ENCODE measurements at regions not wholly inside any gene's neighbourhood (a gene's known extent, or its start where the extent isn't known, plus 50 kb on each side); places are given as distances from the start of the nearest gene placed in this dataset.

GRCh38 chr10:91080776-91081175 is 139.7 kb upstream of the PCGF5 start:
- no peak for TF ChIP-seq CTCF (IDR thresholded peaks at IDR 0.05; ENCODE audit: low read depth, low read length)
- ChIA-PET CTCF (no interaction called here), POLR2A (no interaction called here)
- Histone ChIP-seq H3K27ac (ENCODE audit: low read depth, low read length) (no peak overlapping the region), H3K4me3 (ENCODE audit: low read depth, low read length) (no peak overlapping the region), H3K27me3 (ENCODE audit: control insufficient read depth, insufficient read depth, low read length) (peaks cover 4% of the 10 kb centered on the region), H3K9me3 (ENCODE audit: control insufficient read depth, insufficient read depth, low read length) (no peaks in the 10 kb centered on the region)
- no peak for DNase-seq (ENCODE audit: low read depth, low spot score)

DNA sequence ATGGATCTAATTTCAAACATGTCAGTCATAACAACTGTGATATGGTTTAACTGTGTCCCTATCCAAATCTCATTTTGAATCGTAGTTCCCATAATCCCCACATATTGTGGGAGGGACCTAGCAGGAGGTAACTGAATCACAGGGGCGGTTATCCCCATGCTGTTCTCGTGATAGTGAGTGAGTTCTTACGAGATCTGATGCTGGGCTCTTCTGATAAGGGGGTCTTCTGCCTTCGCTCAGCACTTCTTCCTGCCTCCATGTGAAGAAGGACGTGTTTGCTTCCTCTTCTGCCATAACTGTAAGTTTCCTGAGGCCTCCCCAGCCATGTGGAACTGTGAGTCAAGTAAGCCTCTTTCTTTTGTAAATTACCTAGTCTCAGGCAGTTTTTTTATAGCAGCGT is 138.0 kb upstream of the PCGF5 start:
- Histone ChIP-seq H3K4me3 (ENCODE audit: low read depth, low read length) (no peak overlapping the region), H3K27me3 (ENCODE audit: control insufficient read depth, insufficient read depth, low read length) (peaks cover 4% of the 10 kb centered on the region), H3K9me3 (ENCODE audit: control insufficient read depth, insufficient read depth, low read length) (no peaks in the 10 kb centered on the region), H3K27ac (ENCODE audit: low read depth, low read length) (no peak overlapping the region)
- TF ChIP-seq CTCF (IDR thresholded peaks at IDR 0.05; ENCODE audit: low read depth, low read length), result no peak
- CTCF ChIA-PET, result no interaction called here
- no peak for DNase-seq (ENCODE audit: low read depth, low spot score)
- POLR2A ChIA-PET, result no interaction called here

- no peak for DNase-seq (ENCODE audit: low read depth, low spot score)
- Histone ChIP-seq H3K27ac (ENCODE audit: low read depth, low read length) (no peak overlapping the region), H3K9me3 (ENCODE audit: control insufficient read depth, insufficient read depth, low read length) (peaks cover 3% of the 10 kb centered on the region; the same call in 1 of the 2 replicates), H3K27me3 (ENCODE audit: control insufficient read depth, insufficient read depth, low read length) (peaks cover 2% of the 10 kb centered on the region), H3K4me3 (ENCODE audit: low read depth, low read length) (no peak overlapping the region)
- CTCF ChIA-PET, result interaction anchor here (0.7 to 2.5 kb wide), 7 partner anchors 9 to 263 kb away, joined by 3 to 41 read pairs (median 8); no protein-coding TSS in a partner anchor
- POLR2A ChIA-PET, result no interaction called here
- TF ChIP-seq CTCF (IDR thresholded peaks at IDR 0.05; ENCODE audit: low read depth, low read length), result peak; percentile 13; the same call in 1 of the 2 replicates
These were observed 131.9 kb upstream of the PCGF5 start for GRCh38 chr10:91088300-91089140.

GRCh38 chr10:91090761-91091529 is 129.5 kb upstream of the PCGF5 start:
- 0 out of 2 replicates have a peak, but pooled peaks have one; percentile 14 for TF ChIP-seq CTCF (IDR thresholded peaks at IDR 0.05; ENCODE audit: low read depth, low read length)
- ChIA-PET POLR2A (no interaction called here), CTCF (interaction anchor here (1.7 kb wide), 1 partner anchor 179 kb away, joined by 5 read pairs; no protein-coding TSS in a partner anchor)

More at GRCh38 chr10:91090761-91091529, 129.5 kb upstream of the PCGF5 start:
- Histone ChIP-seq H3K4me3 (ENCODE audit: low read depth, low read length) (no peak overlapping the region), H3K27me3 (ENCODE audit: control insufficient read depth, insufficient read depth, low read length) (peaks cover 2% of the 10 kb centered on the region), H3K9me3 (ENCODE audit: control insufficient read depth, insufficient read depth, low read length) (peaks cover 3% of the 10 kb centered on the region; the same call in 1 of the 2 replicates), H3K27ac (ENCODE audit: low read depth, low read length) (no peak overlapping the region)
- no peak for DNase-seq (ENCODE audit: low read depth, low spot score)
